NCI-H524 (cell line): ENCODE measurements at regions not wholly inside any gene's neighbourhood (a gene's known extent, or its start where the extent isn't known, plus 50 kb on each side); places are given as distances from the start of the nearest gene placed in this dataset.

Experiments
- DNase-seq, 2 experiments: peaks; one replicate each; lab custom pipeline; 2025; lab: John Stamatoyannopoulos, UW

- peak; percentile 57 to 85 for DNase-seq
Measured at GRCh38 chr3:39000008-39000450, 51.7 kb downstream of the SCN11A start.

DNA sequence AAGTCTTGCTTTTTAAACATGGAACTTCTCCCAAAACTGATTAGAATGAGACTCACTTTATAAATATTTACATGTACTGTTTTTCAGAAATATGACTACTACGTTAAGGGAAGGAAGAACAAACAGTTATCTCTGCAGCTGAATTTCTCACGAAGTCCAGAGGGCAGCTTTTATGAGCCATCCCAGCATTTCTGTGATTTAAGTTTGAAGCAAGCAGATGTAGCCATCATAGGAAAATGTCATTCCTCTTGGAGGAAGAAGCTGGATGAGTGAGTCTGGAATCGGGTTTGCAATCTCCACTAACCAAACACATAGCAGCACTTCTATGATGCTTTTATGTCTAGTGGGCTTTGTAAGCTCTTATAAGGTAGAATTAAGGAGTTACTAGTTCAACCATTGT, 53.7 kb downstream of the SCN11A start:
- DNase-seq, result no peak

- DNase-seq, result no peak
Measured at GRCh38 chr3:38996193-38996592, 55.6 kb downstream of the SCN11A start.

- no peak for DNase-seq
Measured at GRCh38 chr3:38994251-38994650, 57.5 kb downstream of the SCN11A start.

- DNase-seq, result no peak
Measured at GRCh38 chr3:38992117-38992760, 59.5 kb downstream of the SCN11A start.

- DNase-seq, result no peak
Measured at GRCh38 chr3:38990621-38991020, 61.1 kb downstream of the SCN11A start.

GRCh38 chr3:38989917-38990510, 61.7 kb downstream of the SCN11A start:
- no peak for DNase-seq

DNA sequence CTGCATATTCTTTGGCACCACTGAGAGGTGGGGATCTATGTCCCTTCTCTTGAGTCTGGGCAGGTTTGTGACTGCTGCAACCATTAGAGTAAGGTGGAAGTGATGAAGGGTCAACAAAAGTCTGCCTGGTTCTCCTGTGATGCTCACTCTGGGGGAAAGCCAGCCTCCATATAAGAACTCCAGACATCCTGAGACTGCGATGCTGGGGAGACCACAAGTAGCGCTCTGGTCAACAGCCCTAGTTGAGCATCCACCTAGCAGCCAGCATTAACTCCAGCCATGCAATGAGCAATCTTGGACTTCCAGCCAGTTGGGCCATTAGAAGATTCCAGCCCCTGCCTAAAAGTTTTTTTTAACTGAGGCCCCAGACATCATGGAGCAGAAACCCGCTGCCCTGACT, 62.8 kb downstream of the SCN11A start:
- DNase-seq, result no peak

GRCh38 chr3:38987456-38987855, 64.3 kb downstream of the SCN11A start:
- DNase-seq, result no peak

GRCh38 chr3:38986901-38987300, 64.8 kb downstream of the SCN11A start:
- no peak for DNase-seq

GRCh38 chr3:38985981-38986380, 65.8 kb downstream of the SCN11A start:
- DNase-seq, result no peak

- no peak for DNase-seq
Measured at GRCh38 chr3:38985581-38985980, 66.2 kb downstream of the SCN11A start.

DNA sequence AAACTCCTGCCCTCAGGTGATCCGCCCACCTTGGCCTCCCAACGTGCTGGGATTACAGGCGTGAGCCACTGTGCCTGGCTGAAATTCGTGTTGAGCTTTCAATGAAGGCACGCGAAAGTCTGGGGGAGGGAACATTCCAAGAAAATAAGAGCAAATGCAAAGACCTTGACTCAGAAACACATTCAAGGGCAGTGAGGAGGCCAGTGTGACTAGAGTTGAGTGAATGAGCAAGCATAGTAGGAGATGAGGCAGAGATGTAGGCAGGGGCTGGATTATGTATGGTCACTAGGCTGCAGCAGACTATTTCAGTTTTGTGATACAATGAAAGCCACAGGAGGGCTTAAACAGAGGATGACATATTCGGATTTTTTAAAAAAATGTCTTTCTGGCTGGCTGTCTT, 67.0 kb downstream of the SCN11A start:
- no peak for DNase-seq

DNA sequence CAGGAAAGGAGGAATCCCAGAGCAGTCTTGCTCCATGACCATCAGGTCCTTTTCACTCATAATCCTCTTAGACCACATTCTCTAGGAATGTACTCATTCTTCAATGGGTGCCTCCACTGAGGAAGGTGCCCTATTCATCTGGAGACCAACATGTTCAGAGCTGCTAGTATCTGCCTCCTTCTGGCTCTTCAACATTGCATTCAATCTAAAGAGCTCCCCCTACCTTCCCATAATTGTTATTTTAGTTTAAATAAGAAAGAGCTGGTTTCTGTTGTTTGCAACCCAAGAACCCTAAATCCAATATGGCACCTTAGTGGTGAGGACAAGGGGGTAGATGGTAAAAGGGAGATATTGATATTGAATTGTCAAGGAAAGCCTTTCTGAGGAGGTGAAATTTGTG, 67.6 kb downstream of the SCN11A start:
- DNase-seq, result no peak

GRCh38 chr3:38980938-38981337, 70.8 kb downstream of the SCN11A start:
- DNase-seq, result no peak

GRCh38 chr3:38978729-38979128, 73.0 kb downstream of the SCN11A start:
- DNase-seq, result no peak

- DNase-seq, result no peak
Measured at GRCh38 chr3:38970851-38971638, 80.7 kb downstream of the SCN11A start.

GRCh38 chr3:38969317-38970235, 82.2 kb downstream of the SCN11A start:
- no peak for DNase-seq

- no peak for DNase-seq
Measured at GRCh38 chr3:38968891-38969290, 82.9 kb downstream of the SCN11A start.

- no peak for DNase-seq
Measured at GRCh38 chr3:38968403-38968802, 83.3 kb downstream of the SCN11A start.

DNA sequence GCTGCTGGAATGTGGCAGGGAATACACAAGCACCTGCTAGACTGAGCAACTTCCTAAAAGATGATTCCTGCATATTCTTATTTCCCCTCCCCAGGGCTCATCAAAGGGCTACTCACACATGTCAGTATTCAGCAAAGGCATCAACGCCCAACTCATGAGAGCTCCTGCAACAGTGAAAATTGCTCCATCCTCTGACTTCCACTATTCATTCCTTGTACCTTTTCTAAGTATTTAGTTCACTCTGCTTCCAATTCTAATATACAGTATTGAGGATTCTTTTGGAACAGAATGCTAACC, 84.1 kb downstream of the SCN11A start:
- DNase-seq, result no peak
